HFF-Myc (cell line): ENCODE measurements at regions not wholly inside any gene's neighbourhood (a gene's known extent, or its start where the extent isn't known, plus 50 kb on each side); places are given as distances from the start of the nearest gene placed in this dataset.

ENCODE experiments used
- DNase-seq: peaks from one replicate; pipeline ENCODE4 v3.0.0-alpha.2; 2011; ENCODE audit warnings: low read depth; ENCODE audit errors: extremely low read depth
- H3K4me3 ChIP-seq: replicated peaks from 2 replicates; pipeline ENCODE4 v1.5.1; 2011; ENCODE audit warnings: low read depth, mild to moderate bottlenecking, control low read depth, low read length
- TF ChIP-seq, protein P1 (sequence below): IDR thresholded peaks from 2 replicates; pipeline ENCODE4 v1.5.1; 2012; ENCODE audit warnings: mild to moderate bottlenecking, low read depth, low read length, control low read depth; ENCODE audit errors: missing control alignments

DNA sequence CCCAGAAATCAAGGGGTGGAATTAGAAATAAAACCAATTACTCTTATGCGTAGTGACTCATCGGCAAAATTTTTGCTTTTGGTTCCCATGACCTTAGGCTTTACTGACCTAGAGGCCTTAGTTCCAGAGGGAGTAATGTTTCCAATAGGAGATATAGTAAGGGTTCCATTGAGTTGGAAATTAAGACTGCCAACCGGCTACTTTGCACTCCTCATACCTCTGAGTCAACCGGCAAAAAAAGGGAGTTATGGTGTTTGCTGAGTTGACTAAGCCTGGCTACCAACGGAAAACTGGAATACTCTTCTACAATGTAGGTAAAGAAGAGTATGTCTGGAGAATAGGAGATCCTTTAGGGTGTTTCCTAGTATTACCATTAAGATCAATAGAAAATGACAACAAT lies 919.8 kb downstream of the CENPC start:
- TF ChIP-seq, protein P1, sequence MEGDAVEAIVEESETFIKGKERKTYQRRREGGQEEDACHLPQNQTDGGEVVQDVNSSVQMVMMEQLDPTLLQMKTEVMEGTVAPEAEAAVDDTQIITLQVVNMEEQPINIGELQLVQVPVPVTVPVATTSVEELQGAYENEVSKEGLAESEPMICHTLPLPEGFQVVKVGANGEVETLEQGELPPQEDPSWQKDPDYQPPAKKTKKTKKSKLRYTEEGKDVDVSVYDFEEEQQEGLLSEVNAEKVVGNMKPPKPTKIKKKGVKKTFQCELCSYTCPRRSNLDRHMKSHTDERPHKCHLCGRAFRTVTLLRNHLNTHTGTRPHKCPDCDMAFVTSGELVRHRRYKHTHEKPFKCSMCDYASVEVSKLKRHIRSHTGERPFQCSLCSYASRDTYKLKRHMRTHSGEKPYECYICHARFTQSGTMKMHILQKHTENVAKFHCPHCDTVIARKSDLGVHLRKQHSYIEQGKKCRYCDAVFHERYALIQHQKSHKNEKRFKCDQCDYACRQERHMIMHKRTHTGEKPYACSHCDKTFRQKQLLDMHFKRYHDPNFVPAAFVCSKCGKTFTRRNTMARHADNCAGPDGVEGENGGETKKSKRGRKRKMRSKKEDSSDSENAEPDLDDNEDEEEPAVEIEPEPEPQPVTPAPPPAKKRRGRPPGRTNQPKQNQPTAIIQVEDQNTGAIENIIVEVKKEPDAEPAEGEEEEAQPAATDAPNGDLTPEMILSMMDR: no peak
- no peak for DNase-seq
- H3K4me3 ChIP-seq: no peak overlapping the region

DNA sequence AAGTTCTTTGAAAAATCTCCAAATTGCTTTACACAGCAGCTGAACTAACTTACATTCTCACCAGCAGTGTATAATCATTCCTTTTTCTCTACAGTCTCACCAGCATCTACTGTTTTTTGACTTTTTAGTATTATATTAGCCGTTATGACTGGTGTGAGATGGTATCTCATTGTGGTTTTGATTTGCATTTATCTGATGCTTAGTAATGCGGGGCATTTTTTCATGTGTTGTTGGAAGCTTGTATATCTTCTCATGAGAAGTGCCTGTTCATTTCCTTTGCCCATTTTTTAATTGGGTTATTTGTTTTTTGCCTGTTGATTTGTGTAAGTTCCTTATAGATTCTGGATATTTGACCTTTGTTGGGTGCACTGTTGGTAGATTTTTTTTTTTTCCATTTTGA lies 931.7 kb downstream of the CENPC start:
- TF ChIP-seq, protein P1: no peak
- no peak overlapping the region for H3K4me3 ChIP-seq

DNA sequence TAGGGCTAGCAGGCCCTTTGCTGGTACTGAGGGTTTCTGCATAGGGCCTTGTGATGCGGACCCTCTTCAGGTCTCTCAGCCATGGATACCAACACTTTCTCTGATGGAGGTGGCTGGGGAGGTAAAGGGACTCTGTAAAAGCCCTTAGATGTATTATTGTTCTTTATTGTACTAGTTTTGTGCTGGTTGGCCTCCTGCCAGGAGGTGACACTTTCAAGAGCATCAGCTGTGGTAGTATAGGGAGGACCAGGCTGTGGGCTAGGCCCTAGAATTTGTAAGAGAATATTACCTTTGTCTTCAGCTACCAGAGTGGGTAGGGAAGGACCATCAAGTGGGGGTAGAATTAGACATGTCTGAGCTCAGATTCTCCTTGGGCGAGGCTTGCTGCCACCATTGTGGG lies 936.3 kb downstream of the CENPC start:
- TF ChIP-seq, protein P1: no peak
- no peak for DNase-seq
- H3K4me3 ChIP-seq: no peak overlapping the region

More for the DNA sequence above, 931.7 kb downstream of the CENPC start:
- no peak for DNase-seq

- H3K4me3 ChIP-seq: no peak overlapping the region
- DNase-seq: no peak
- TF ChIP-seq, protein P1: no peak
These were observed 936.6 kb upstream of the EPHA5 start for GRCh38 chr4:66606908-66607307.

DNA sequence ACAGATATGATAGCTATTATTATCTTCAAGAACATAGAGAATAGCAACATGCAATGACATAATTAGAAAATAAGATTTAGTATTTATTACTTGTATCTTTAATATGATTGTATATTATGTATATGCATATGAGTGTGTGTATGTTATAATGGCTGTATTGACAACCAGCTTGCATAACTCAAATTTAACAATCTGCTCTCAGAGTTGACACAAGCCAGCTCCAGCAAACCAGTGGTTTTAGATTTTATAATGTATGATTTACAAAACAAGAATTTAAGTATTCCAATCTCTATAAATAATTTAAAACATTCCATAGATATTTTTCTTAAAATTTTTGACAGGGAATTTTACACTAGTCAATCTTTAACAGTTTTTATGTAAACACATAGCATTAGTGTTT lies 935.9 kb upstream of the EPHA5 start:
- no peak overlapping the region for H3K4me3 ChIP-seq
- DNase-seq: no peak
- TF ChIP-seq, protein P1: no peak

DNA sequence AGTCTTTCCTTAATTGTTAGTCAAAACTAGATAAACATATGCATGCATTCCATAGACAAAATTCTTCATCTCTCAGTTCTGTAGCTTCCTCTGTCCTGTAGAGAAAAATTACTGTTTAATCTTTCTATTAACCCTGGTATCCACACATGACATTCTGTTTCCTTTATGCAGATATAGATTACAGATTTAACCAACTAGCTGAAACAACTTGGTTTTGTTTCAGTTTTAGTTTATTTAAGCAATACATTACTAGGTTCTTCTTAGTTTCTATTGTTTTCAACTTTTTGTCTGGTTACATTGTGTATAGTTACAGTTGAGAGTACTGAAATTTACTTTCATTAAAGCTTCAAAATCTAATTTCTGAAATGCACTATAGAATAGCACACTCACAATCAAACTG lies 933.9 kb upstream of the EPHA5 start:
- DNase-seq: no peak
- no peak overlapping the region for H3K4me3 ChIP-seq
- TF ChIP-seq, protein P1: no peak

GRCh38 chr4:66602622-66603021 lies 932.3 kb upstream of the EPHA5 start:
- no peak for DNase-seq
- TF ChIP-seq, protein P1: no peak
- no peak overlapping the region for H3K4me3 ChIP-seq
